Upper lobe of left lung (tissue), 4 donors: ENCODE measurements at regions not wholly inside any gene's neighbourhood (a gene's known extent, or its start where the extent isn't known, plus 50 kb on each side); places are given as distances from the start of the nearest gene placed in this dataset.

Experiments used
- EP300 ChIP-seq, 4 donors: sonication (generic); formaldehyde crosslinking; IDR thresholded peaks; one replicate each; pipeline ENCODE4 v1.5.1; 2017; ENCODE audit warnings: antibody characterized with exemption in 4 of 4, control low read depth in 2 of 4
- POLR2A ChIP-seq, 4 donors: fragments of 450-650 bp; IDR thresholded peaks; one replicate each; pipeline ENCODE4 v1.5.1; 2016 to 2017; ENCODE audit warnings: antibody characterized with exemption in 4 of 4, mild to moderate bottlenecking in 2 of 4
- POLR2AphosphoS5 ChIP-seq, 2 donors: sonication (generic); formaldehyde crosslinking; IDR thresholded peaks; one replicate each; pipeline ENCODE4 v1.5.1; 2017; ENCODE audit warnings: antibody characterized with exemption in 2 of 2
- TF ChIP-seq, protein P1 (sequence below), 6 experiments: fragments of 450-650 bp in 4 of 6; fragments of 200-600 bp in 2 of 6; sonication (generic) in 2 of 6; IDR thresholded peaks; one replicate each; pipeline ENCODE4 v1.5.1; 2016 to 2019; ENCODE audit warnings: antibody characterized with exemption in 6 of 6

DNA sequence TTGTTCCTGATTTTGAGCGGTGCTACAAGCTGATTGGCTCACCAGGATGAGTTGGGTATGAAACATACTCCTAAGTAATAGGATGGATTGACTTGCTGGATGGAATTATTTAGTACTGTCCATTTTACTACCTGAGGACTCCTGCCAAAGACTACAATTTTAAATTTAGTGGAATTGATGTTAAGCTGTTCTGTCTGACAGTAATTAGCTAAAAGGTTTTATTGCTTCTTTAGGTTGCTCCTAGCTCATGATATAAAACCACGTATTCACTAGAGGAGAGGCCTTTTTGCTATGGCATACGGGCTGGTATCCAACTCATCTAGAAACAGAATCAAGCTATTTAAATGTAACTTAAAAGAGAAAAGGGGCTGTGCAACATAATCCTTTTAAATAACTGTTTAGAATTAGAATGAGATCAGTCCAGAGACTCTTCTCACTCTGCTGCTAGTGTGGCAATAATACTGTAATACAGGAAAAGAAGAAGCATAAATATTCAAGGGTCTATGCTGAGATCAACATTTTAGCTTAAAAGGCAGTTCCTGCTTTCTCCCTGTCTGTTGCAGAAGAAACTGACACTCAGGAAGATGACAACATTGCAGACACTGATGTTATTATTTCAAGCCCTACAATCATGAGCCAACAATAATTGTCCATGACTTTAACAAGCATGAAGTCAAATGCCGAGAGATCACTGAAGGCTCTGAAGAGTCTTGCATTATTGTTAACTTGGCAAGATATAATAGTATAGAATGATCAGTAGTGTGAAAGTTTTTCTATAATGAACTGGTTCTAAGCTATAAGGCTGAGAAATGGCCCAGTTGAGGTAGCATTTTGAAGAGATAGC, 258.7 kb upstream of the ADGRL4 start:
- TF ChIP-seq, protein P1, sequence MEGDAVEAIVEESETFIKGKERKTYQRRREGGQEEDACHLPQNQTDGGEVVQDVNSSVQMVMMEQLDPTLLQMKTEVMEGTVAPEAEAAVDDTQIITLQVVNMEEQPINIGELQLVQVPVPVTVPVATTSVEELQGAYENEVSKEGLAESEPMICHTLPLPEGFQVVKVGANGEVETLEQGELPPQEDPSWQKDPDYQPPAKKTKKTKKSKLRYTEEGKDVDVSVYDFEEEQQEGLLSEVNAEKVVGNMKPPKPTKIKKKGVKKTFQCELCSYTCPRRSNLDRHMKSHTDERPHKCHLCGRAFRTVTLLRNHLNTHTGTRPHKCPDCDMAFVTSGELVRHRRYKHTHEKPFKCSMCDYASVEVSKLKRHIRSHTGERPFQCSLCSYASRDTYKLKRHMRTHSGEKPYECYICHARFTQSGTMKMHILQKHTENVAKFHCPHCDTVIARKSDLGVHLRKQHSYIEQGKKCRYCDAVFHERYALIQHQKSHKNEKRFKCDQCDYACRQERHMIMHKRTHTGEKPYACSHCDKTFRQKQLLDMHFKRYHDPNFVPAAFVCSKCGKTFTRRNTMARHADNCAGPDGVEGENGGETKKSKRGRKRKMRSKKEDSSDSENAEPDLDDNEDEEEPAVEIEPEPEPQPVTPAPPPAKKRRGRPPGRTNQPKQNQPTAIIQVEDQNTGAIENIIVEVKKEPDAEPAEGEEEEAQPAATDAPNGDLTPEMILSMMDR (IDR thresholded peaks at IDR 0.05), result no peak
- TF ChIP-seq POLR2AphosphoS5 (IDR thresholded peaks at IDR 0.05) (no peak), EP300 (IDR thresholded peaks at IDR 0.05) (no peak), POLR2A (IDR thresholded peaks at IDR 0.05) (no peak)
